ENCODE measurements at regions not wholly inside any gene's neighbourhood (a gene's known extent, or its start where the extent isn't known, plus 50 kb on each side); places are given as distances from the start of the nearest gene placed in this dataset.
"Not testable (repeated sequence)": the region's sequence is repeated elsewhere in the genome, so short reads cannot be mapped to it uniquely, and the experiment has no call there.

DNA sequence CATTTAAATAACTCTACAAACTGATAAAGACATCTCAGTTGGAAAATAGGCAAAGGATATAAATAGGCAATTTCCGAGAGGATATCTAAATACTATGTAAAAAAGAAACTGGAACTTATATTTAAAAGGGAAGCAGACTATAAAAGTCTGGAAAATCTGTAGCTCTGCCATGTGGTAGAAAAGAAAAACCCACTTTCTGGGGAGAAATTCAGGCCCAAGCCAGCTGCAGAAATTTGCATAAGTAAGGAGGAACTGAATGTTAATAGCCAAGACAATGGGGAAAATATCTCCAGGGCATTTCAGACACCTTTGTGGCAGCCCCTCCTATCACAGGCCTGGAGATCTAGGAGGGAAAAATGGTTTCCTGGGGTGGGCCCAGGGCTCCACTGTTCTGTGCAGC lies 97.8 kb upstream of the ZBED5 start:
- DNase-seq (ENCODE audit: low read depth, low spot score): no peak

DNA sequence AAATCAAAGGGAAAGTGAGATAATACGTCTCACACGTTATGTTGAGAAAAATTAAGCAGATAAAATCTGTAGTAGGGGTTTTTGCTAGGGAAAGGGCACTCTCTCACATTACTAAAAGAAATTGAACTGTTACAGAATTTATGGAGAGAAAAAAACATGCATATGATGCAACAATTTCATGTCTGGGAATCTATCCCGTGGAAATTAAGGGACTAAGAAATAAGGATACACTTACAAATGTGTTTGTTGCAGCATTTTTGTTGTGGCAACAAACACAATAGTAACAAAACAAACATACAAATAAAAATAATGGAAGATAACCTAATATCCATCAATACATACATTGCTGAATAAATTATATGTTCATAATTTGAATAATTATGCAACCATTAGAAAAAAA lies 96.3 kb upstream of the ZBED5 start:
- DNase-seq (ENCODE audit: low read depth, low spot score): no peak

DNA sequence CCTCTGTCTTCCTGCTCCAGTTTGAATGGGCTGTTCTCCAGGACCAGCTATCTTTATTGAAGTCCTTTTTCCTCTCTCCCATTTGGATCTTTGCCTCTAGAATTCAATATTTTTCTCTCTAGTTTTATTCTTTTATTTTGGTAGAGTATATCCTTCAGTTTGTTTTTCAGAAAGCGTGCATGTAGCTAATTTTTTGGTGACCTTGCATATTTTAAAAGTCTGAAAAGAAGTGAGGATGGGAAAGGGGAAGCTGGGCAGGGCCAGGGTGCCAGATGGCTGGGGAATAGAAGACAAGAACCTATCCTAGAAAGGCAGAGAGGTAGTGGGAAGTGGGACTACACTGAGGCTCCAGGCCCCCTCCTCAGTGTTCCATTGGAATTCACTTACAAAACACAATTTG lies 95.0 kb upstream of the ZBED5 start:
- DNase-seq (ENCODE audit: low read depth, low spot score): no peak

DNA sequence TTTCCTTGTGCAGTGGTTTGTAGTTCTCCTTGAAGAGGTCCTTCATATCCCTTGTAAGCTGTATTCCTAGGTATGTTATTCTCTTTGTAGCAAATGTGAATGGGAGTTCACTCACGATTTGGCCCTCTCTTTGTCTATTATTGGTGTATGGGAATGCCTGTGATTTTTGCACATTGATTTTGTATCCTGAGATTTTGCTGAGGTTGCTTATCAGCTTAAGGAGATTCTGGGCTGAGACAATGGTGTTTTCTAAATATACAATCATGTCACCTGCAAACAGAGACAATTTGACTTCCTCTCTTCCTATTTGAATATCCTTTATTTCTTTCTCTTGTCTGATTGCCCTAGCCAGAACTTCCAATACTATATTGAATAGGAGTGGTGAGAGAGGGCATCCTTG lies 90.1 kb upstream of the ZBED5 start:
- not testable (repeated sequence) for DNase-seq (ENCODE audit: low read depth, low spot score)

DNA sequence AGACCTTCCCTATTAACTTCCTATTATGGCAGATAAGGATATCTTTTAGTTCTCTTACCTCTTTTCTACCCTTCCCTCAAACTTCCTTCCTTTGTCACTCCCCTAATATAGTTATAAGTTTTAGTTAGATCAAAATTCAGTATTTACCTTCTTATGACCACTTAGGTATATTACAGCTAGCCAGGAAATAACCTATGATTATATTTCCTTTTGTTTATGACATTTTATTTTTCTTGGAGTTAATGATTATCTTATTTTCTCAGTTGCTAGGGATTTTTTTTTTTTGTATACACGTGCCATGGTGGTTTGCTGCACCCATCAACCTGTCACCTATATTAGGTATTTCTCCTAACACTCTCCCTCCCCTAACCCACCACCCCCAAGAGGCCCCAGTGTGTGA lies 88.2 kb upstream of the ZBED5 start:
- DNase-seq (ENCODE audit: low read depth, low spot score): no peak

DNA sequence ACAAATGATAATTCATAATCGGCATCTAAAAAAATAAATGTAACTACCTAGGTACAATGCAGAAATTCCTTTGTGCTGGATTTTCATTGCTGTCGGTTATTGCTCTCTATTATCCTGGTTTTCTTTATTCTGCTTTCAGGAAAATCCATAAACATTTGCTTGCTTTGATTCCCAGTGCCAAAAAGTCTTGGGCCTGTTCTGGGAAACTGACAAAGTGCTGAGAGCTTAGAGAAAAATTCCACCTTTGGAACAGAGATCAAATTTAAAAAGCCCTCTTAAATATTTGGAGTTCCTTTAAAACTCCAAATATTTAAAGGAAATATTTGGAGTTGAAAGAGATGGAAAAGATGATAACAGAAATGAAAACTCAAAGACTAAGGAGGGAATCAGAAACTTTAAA lies 87.3 kb upstream of the ZBED5 start:
- DNase-seq (ENCODE audit: low read depth, low spot score): no peak

DNA sequence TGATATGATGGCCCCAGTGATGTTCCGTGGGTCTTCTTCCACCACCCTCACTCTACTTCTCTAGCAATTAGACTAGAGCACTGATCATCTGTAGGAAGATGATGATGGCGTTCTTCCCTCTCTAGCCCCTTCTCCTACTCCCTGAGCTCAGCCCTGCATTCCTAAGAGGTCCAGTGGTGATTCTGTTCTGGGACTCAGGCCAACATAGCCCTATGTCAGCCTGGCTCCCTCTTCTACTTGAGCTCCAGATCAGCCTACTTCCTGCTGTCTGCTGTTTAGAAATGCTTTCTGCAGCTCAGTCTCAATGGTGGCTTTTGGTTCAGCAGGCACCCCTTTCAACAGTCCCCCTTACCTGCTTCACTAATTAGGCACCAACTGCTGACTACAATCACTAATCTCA lies 86.1 kb upstream of the ZBED5 start:
- no peak for DNase-seq (ENCODE audit: low read depth, low spot score)

DNA sequence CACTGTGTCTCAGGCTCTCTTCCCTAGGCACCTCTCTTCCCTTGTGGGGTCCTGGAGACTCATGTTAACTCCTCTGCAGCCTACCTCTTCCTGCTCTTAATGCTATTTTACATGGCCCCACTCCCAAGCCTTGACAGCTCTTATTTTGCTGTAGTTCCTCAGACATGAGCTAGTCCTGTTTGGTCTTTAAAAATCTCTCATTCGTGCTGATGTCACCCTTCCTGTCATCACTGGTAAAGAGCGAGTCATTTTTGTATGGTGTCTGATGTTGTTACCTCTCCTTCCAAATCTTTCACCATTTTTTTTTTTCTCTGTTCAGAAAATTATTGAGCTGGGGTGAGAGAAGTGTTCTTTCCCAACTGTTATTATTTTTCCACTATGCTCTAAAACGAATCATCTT lies 84.8 kb upstream of the ZBED5 start:
- DNase-seq (ENCODE audit: low read depth, low spot score): no peak

DNA sequence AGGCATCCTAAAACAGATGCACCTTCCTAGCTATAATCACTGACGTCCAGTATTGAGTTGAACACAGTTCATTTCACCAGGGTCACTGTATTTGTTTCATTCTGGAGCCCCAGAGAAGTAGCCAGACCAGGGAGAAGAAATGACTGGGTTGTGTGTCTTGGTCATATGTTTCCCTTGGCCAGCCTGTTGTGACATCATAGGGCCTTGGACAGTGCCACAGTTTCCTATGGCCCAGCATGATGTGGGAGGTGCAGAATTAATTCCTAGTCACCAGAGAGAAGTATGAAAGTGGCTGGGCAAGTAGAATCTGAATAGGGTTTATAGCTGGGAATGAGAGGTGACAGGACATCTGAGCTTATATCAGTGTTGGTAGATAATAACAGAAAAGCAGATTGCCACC lies 84.0 kb upstream of the ZBED5 start:
- no peak for DNase-seq (ENCODE audit: low read depth, low spot score)

DNA sequence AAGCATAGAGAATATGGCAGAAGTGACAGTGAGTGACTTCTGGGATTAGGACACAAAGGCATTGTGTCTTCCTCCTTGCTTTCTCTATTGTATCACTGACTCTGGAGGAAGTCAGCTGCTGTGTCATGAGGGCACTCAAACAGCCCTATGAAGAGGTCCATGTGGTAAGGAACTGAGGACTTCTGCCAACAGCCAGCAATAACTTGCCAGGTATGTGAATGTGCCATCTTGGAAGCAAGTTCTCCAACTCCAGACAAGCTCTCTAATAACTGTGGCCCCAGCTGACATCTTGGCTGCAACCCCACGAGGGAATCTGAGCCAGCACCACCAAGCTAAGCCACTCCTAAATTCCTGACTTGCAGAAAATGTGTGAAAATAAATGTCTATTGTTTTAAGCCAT lies 83.6 kb upstream of the ZBED5 start:
- DNase-seq (ENCODE audit: low read depth, low spot score): no peak

DNA sequence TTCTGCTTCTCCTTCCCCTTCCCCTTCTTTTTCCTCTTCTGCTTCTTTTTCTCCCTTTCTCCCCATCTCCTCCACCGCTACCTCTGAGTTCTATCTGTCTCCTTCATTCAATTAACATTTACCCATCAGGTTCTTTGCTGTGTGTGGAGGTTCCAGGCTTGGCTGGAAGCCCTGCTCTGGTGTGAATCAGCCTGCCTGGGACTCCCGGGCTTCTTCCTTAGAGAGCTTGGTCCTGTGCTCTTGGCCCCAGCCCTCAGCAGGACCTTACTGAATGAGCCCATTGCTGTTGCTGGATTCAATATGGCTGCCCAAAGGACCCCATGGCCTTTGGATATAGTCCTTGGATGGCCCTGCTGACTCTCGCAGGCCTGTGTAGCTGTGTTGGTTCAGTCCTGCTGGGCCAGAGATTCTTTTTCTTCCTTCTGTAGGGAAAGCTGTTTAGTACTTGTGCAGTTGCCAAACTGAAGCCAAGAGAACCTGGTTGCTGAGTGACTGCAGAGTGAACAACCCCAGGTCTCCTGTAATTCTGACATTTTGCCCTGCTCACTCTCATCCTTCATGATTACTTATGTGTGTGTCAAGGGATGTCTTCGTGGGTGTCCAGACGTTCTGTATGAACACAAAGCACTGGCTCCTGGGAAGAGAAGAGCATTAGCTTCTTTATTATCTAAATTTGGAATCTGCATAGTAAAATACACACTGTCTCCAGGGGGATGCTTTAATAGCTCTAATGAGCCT lies 81.0 kb upstream of the ZBED5 start:
- DNase-seq (ENCODE audit: low read depth, low spot score): no peak

DNA sequence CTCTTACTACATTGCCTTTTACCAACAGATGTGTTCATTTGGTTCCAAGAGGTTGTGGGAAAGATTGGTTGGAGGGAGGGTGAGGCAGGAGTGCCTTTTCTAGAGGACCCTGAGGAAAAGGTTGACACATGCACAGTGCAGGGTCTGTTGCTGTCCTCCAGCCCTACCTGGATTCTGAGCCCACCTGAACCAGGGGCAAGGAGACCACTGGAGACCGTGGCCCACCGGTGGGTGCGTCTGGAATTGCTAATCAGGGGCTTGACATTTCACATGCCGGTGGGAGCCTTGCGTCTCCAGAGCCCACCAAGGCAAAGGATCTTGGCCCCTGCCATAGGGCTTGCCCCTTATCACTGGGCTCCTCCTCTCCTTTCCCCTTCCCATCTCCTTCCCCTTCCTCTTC lies 80.4 kb upstream of the ZBED5 start:
- DNase-seq (ENCODE audit: low read depth, low spot score): no peak

DNA sequence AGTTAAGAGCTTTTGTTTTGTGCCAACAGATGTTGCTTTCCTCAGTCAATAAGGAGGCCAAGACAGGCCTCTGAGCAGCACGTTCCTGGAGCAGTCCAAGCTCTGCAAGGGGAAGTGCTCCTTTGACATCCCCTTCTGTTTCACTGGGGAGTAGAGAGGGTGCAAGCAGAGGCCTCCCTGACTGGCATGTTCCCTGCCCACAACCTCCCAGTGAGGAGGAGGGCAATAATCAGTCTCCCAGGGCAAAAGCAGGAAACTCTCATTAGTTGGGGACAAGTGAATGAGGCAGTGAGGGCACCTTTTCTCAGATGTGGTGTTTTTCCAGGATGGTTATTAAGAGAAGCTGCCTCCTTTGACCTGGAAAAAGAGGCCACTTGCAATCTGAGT lies 79.5 kb upstream of the ZBED5 start:
- DNase-seq (ENCODE audit: low read depth, low spot score): no peak

DNA sequence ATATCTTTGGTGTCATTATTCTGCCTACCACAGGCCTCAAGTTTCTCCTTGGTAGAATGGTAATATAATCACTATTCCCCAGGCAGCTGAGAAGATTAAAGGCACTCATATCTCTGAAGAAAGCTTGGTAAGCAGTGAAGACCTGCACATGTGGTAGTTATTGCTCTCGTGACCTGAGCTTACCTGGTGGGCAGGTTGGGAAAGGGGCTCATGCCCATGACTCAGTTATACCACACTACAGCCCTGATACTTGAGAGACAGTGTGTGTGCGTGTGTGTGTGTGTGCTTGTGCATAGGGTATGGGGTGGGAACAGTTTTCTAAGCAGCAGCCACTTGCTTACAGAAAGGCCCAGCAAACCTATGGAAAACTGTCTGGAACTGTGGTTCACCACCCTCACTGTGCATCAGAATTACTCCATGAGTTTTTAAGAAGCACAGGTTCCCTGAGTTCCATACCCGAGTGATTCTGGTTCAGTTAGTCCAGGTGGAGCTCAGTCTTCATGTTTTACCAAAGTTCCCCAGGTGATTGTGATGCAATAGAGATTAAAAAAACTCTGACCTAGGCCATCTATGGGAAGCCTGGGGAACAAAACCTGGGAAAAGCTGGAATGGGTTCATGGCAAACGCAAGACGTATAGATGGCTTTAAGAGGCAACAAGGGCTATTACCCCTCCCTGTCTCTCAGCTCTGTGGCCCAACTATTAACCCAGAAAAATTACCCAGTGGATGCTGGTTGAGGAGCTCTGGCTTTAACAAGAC lies 79.0 kb upstream of the ZBED5 start:
- no peak for DNase-seq (ENCODE audit: low read depth, low spot score)

DNA sequence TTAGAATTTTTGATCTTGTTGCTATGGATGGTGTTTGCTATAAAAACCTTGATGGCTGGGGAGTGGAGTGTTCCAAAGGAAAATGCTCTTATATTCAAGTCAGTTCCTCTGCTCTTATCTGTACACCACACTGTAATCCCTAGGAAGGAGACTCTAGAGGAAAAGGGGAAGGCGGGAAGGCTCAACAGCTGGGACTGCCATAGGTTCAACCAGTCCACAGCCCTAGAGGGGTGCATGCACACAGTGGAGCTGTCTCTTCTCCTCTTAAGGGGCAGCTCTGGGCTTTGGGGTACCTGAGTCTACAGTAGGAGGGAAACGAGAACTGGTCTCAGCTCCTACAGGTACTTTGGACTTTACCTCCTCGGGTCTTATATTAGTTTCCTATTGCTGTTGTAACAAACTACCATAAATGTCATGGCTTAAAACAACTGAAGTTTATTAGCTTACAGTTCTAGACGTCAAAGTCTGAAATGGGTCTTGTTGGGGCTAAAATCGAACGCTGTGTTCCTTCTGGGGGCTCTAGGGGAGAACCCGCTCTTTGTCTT lies 77.2 kb upstream of the ZBED5 start:
- DNase-seq (ENCODE audit: low read depth, low spot score): no peak

DNA sequence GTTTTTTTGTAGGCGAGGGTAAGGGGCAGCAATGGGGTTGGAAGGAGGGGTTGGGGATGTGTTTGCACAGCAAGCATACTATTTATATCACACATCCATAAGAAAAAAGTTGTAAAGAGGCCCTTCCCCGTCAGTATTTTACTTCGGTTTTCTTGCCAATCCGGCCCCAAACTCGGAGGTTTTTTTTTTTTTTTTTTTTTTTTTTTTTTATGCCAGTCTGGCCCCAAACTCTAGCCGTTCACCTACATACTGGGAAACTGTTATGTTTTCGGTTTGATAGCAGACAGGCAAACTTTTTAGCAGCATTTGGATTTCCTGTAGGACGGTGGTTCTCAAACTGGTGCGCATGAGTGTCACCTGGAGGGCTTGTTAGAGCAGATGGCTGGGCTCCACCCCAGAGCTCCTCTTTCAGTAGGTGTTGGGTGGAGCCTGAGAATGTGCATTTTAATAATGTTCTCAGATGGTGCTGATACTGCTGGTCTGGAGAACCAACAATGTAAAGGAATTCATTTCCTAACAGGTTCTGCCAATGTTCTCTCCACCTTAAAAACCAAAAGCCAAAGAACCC lies 76.5 kb upstream of the ZBED5 start:
- DNase-seq (ENCODE audit: low read depth, low spot score): no peak

DNA sequence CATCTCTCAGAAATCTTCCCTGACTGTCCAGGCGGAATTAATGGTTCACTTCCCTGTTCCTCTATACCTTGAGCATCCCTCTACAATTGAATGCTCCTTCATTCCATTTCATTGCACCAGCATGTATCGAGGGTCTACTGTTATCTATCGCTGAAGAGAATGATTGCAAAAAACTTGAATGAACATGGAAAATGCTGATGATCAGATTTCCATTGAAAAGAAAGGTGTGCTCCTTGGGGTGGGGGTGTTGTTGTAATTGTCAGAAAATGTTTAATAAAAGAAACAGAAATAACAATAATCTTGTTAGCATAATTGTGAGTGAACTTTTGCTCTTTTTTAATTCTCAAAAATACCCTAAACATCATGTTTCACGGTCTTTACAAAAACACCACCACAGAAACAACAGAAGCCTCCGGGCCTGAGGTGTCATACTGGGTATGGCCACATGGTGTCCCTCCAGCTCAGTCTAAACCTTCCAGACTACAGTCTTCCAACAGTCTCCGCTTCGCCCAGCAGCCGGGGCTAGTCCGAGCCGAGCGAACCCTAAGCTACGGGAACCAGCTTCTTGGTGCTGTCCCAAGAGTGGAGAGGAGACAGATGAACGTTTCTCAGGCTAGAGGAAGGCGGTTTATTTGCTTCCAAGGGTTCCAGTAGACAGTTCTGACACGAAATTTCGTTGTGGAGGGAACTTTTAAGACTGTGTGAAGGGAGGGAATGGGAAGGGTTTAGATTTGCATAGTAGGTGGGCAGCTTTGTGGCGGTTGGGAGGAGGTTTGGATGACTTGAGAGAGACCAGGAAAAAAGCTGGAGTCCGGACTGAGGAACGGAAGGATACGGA lies 75.8 kb upstream of the ZBED5 start:
- peak; percentile 94 for DNase-seq (ENCODE audit: low read depth, low spot score)

DNA sequence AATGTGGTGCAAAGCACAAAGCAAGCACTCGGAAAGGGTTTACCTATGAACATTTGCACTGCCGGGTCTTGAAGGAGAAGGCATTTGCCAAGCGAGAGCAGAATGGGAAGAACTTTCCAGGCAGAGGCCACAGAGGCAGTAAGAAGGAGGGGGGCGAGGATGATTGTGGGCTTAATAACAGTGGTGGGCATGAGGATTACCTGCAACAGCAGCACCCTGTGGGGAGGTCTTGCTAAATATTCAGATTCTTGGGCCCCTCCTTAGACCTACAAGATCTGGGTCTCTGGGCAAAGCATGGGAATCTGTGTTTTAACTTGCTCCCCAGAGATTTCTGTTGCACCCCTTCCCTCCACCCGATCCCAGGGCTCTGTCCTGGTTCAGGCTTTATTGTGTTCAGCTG lies 75.1 kb upstream of the ZBED5 start:
- no peak for DNase-seq (ENCODE audit: low read depth, low spot score)

DNA sequence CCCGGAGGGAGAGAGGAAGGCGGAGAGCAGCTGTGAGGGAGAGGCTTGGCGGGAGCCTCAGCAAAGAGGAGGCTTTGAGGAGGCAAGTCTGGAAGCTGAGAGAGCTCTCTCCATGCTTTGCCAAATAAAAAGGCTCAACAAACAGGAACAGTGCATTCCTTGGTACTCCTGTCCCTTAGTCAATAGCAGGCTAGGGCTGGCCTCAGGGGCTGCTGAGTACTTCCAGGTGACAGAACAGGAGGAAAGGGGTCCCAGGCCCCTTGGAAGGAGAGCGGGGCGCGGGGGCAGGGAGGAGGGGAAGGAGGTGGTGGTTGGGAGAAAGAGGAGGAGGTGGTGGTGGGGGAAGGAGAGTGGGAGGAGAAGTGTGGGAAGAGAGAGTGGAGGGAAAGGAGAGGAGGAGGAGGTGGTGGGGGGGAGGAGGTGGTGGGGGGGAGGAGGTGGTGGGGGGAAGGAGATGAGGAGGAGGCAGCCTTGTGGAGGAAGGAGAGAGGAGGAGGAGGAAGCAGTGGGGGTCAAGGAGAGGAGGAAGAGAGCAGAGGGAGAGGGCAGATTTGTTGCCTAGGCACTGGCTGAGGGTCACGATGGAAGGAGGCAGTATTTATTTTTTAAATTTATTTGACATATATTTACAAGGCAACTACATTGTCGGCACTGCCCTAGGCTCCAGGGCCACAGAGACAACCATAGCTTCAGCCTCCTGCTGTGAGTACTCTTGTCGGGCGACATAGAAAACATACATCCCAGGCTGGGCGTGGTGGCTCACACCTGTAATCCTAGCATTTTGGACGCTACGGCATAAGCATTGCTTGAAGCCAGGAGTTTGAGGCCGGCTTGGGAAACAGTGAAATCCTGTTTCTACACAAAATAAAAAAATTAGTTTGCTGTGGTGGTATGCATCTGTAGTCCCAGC lies 74.2 kb upstream of the ZBED5 start:
- DNase-seq (ENCODE audit: low read depth, low spot score): peak; percentile 58

DNA sequence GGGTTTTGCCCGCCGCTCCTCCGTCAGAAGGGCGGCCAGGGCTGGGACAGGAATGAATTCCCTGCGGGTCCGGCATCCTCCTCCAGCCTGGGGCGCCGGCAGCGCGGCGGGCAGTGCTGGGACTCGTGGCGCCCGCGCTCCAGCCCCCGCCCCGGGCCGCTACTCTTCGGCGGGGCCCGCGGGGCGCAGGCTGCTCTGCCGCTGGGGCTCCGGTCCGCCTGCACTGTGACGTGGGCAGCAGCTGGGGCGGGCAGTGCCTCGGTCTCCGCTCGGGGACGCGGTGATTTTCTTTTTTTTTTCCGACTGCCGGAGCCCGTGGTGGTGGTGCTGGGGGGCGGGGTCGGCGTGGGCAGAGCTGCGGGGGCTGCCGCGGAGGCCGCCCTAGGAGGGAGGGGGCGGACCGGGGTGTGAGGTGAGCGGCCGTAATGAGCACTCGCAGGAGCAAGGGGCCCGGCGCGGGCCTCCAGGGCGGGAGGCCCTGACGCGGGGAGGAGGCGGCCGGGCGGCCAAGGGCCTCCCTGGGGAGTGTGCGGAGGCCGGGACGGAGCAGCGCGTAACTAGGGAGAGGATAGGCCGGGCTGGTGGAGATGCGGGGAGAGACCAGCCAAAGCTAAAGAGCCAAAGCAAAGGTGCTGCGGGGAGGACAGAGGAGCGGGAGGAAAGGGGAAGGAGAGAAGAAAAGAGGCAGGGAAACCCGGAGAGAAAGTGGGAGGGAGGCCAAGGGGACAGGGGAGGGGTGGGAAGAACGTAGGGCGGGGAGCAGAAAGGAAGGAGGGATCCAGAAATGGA lies 73.3 kb upstream of the ZBED5 start:
- peak; percentile 77 for DNase-seq (ENCODE audit: low read depth, low spot score)
